PC-9 (cell line): ENCODE measurements at regions not wholly inside any gene's neighbourhood (a gene's known extent, or its start where the extent isn't known, plus 50 kb on each side); places are given as distances from the start of the nearest gene placed in this dataset.

Source experiments
- BruUV-seq: library from RNA; stranded (reverse); fragments of 400-500 nt; replicated peaks from 2 replicates; lab custom pipeline; 2021; lab: Mats Ljungman, UMichigan
- CTCF ChIA-PET: fragments of 300-600 bp; sonication (Branson Sonifier 250); formaldehyde crosslinking; loops from one replicate; lab custom pipeline; 2022; ENCODE audit warnings: antibody characterized with exemption; lab: Charles Lee
- POLR2A ChIA-PET: fragments of 300-600 bp; sonication (Branson Sonifier 250); formaldehyde crosslinking; loops from one replicate; lab custom pipeline; 2022; ENCODE audit warnings: antibody characterized with exemption; ENCODE audit not compliant: unreplicated experiment; lab: Charles Lee
- DNase-seq, 2 experiments: peaks; one replicate each; pipeline versions ENCODE4 v3.0.0 to v3.0.0-alpha.2; 2015 to 2022; ENCODE audit warnings: mixed read lengths in 1 of 2
- H2AFZ ChIP-seq: fragments of 200-600 bp; sonication (generic); 2 replicates; pipeline ENCODE4 v1.8.1; 2017; ENCODE audit warnings: antibody characterized with exemption
- H3F3A ChIP-seq: fragments of 200-600 bp; sonication (generic); 2 replicates; pipeline ENCODE4 v1.8.1; 2017; ENCODE audit warnings: antibody characterized with exemption, mild to moderate bottlenecking, low read depth; ENCODE audit not compliant: insufficient read depth
- H3K27ac ChIP-seq: fragments of 200-600 bp; sonication (generic); 2 replicates; pipeline ENCODE4 v1.6.1; 2016; ENCODE audit warnings: mixed run types
- H3K27me3 ChIP-seq: fragments of 200-600 bp; sonication (generic); 2 replicates; pipeline ENCODE4 v1.6.1; 2016; ENCODE audit warnings: low read depth, mixed run types; ENCODE audit not compliant: insufficient read depth
- H3K36me3 ChIP-seq: fragments of 200-600 bp; sonication (generic); 2 replicates; pipeline ENCODE4 v1.6.1; 2016; ENCODE audit warnings: low read depth, mixed run types
- H3K4me1 ChIP-seq: fragments of 200-600 bp; sonication (generic); replicated peaks from 2 replicates; pipeline ENCODE4 v1.6.1; 2016; ENCODE audit warnings: mixed run types; ENCODE audit not compliant: insufficient read depth
- H3K4me2 ChIP-seq: fragments of 200-600 bp; sonication (generic); 2 replicates; pipeline ENCODE4 v1.6.1; 2017; ENCODE audit warnings: mixed run types
- H3K4me3 ChIP-seq: fragments of 200-600 bp; sonication (generic); 2 replicates; pipeline ENCODE4 v1.6.1; 2016; ENCODE audit warnings: mixed run types
- H3K79me2 ChIP-seq: fragments of 200-600 bp; sonication (generic); 2 replicates; pipeline ENCODE4 v1.6.1; 2017; ENCODE audit warnings: low read depth, mixed run types
- H3K9me2 ChIP-seq: fragments of 200-600 bp; sonication (generic); 2 replicates; pipeline ENCODE4 v1.8.1; 2017; ENCODE audit warnings: mild to moderate bottlenecking; ENCODE audit not compliant: insufficient read depth
- H3K9me3 ChIP-seq: fragments of 200-600 bp; sonication (generic); 2 replicates; pipeline ENCODE4 v1.8.1; 2016; ENCODE audit warnings: low read depth; ENCODE audit not compliant: insufficient read depth
- H4K20me1 ChIP-seq: fragments of 200-600 bp; sonication (generic); 2 replicates; pipeline ENCODE4 v1.8.1; 2017; ENCODE audit not compliant: insufficient read depth
- CTCF ChIP-seq: fragments of 200-600 bp; sonication (generic); conservative IDR thresholded peaks from 2 replicates; pipeline ENCODE4 v1.6.1; 2017; ENCODE audit warnings: mixed run types, antibody characterized with exemption, mild to moderate bottlenecking, moderate library complexity
- EZH2 ChIP-seq: fragments of 200-600 bp; sonication (generic); IDR thresholded peaks from 2 replicates; pipeline ENCODE4 v1.8.0; 2017; ENCODE audit warnings: antibody characterized with exemption, low read depth
- intact Hi-C: fragments of 100-400 bp; cut with micrococcal nuclease; formaldehyde crosslinking; loops from one replicate; pipeline ENCODE4 v1.10.0; 2022; ENCODE audit not compliant: unreplicated experiment

- no peak for TF ChIP-seq CTCF
- no peak for TF ChIP-seq EZH2
- Histone ChIP-seq H3K9me3 (no peaks in the 10 kb centered on the region), H3K27me3 (no peaks in the 10 kb centered on the region), H3K27ac (no peak overlapping the region), H3K4me1 (no peaks in the 10 kb centered on the region), H2AFZ (no peak overlapping the region), H3K4me3 (no peak overlapping the region), H3K9me2 (no peaks in the 10 kb centered on the region), H3K79me2 (no peaks in the 10 kb centered on the region), H3F3A (no peaks in the 10 kb centered on the region), H3K4me2 (no peak overlapping the region), H4K20me1 (no peaks in the 10 kb centered on the region), H3K36me3 (no peaks in the 10 kb centered on the region)
- intact Hi-C loops = no loop called here
- ChIA-PET POLR2A (no interaction called here), CTCF (no interaction called here)
- DNase-seq = no peak
- no TSS peak for BruUV-seq
These were observed 123.2 kb downstream of the MFSD1 start for GRCh38 chr3:158925021-158925420.

GRCh38 chr3:158925828-158926494 lies 124.1 kb downstream of the MFSD1 start:
- no peak for DNase-seq
- Histone ChIP-seq H3K27me3 (no peaks in the 10 kb centered on the region), H3F3A (no peaks in the 10 kb centered on the region), H3K4me2 (no peak overlapping the region), H3K27ac (no peak overlapping the region), H4K20me1 (no peaks in the 10 kb centered on the region), H3K4me1 (no peaks in the 10 kb centered on the region), H3K36me3 (no peaks in the 10 kb centered on the region), H3K9me3 (no peaks in the 10 kb centered on the region), H3K9me2 (no peaks in the 10 kb centered on the region), H3K4me3 (no peak overlapping the region), H2AFZ (no peak overlapping the region), H3K79me2 (no peaks in the 10 kb centered on the region)
- intact Hi-C loops = no loop called here
- no peak for TF ChIP-seq EZH2
- no peak for TF ChIP-seq CTCF
- ChIA-PET POLR2A (no interaction called here), CTCF (no interaction called here)
- BruUV-seq = no TSS peak

- no peak for TF ChIP-seq EZH2
- no peak for TF ChIP-seq CTCF
- BruUV-seq = no TSS peak
- CTCF ChIA-PET = no interaction called here
These were observed 134.0 kb downstream of the MFSD1 start for GRCh38 chr3:158935846-158936245.

More at GRCh38 chr3:158935846-158936245, 134.0 kb downstream of the MFSD1 start:
- no peaks in the 10 kb centered on the region for H4K20me1 ChIP-seq
- H2AFZ ChIP-seq = no peak overlapping the region
- POLR2A ChIA-PET = no interaction called here
- no peaks in the 10 kb centered on the region for H3K9me2 ChIP-seq
- H3K27me3 ChIP-seq = no peaks in the 10 kb centered on the region
- intact Hi-C loops = no loop called here
- H3K4me1 ChIP-seq = no peaks in the 10 kb centered on the region
- DNase-seq = no peak
- H3K27ac ChIP-seq = no peak overlapping the region
- H3K4me3 ChIP-seq = no peak overlapping the region
- no peaks in the 10 kb centered on the region for H3K79me2 ChIP-seq
- no peaks in the 10 kb centered on the region for H3K9me3 ChIP-seq
- no peaks in the 10 kb centered on the region for H3K36me3 ChIP-seq
- H3F3A ChIP-seq = no peaks in the 10 kb centered on the region
- no peak overlapping the region for H3K4me2 ChIP-seq
